ENCODE measurements at regions not wholly inside any gene's neighbourhood (a gene's known extent, or its start where the extent isn't known, plus 50 kb on each side); places are given as distances from the start of the nearest gene placed in this dataset.

- Histone ChIP-seq H3K4me3 (ENCODE audit: low read depth, low read length) (no peak overlapping the region), H3K9me3 (no peaks in the 10 kb centered on the region), H3K27me3 (no peaks in the 10 kb centered on the region), H3K36me3 (no peaks in the 10 kb centered on the region), H3K4me1 (no peaks in the 10 kb centered on the region)
- no peak for DNase-seq
- TF ChIP-seq CTCF (IDR thresholded peaks at IDR 0.05; ENCODE audit: low read depth, low read length), result no peak
These were observed 374.6 kb upstream of the USP24 start for GRCh38 chr1:55589671-55590297.

GRCh38 chr1:55588309-55588708, 373.1 kb upstream of the USP24 start:
- Histone ChIP-seq H3K4me3 (ENCODE audit: low read depth, low read length) (no peak overlapping the region), H3K27me3 (no peaks in the 10 kb centered on the region), H3K36me3 (no peaks in the 10 kb centered on the region), H3K9me3 (no peaks in the 10 kb centered on the region), H3K4me1 (no peaks in the 10 kb centered on the region)
- no peak for DNase-seq
- no peak for TF ChIP-seq CTCF (IDR thresholded peaks at IDR 0.05; ENCODE audit: low read depth, low read length)

- Histone ChIP-seq H3K9me3 (no peaks in the 10 kb centered on the region), H3K4me3 (ENCODE audit: low read depth, low read length) (no peak overlapping the region), H3K27me3 (no peaks in the 10 kb centered on the region), H3K36me3 (no peaks in the 10 kb centered on the region), H3K4me1 (no peaks in the 10 kb centered on the region)
- DNase-seq, result no peak
- TF ChIP-seq CTCF (IDR thresholded peaks at IDR 0.05; ENCODE audit: low read depth, low read length), result no peak
These were observed 371.6 kb upstream of the USP24 start for GRCh38 chr1:55586771-55587170.

GRCh38 chr1:55585402-55585792, 370.2 kb upstream of the USP24 start:
- DNase-seq, result no peak
- TF ChIP-seq CTCF (IDR thresholded peaks at IDR 0.05; ENCODE audit: low read depth, low read length), result no peak
- no peaks in the 10 kb centered on the region for H3K27me3 ChIP-seq
- H3K4me3 ChIP-seq (ENCODE audit: low read depth, low read length), result no peak overlapping the region
- H3K36me3 ChIP-seq, result no peaks in the 10 kb centered on the region
- no peaks in the 10 kb centered on the region for H3K9me3 ChIP-seq
- H3K4me1 ChIP-seq, result no peaks in the 10 kb centered on the region

GRCh38 chr1:55584526-55585401, 369.6 kb upstream of the USP24 start:
- TF ChIP-seq CTCF (IDR thresholded peaks at IDR 0.05; ENCODE audit: low read depth, low read length), result no peak
- Histone ChIP-seq H3K9me3 (no peaks in the 10 kb centered on the region), H3K27me3 (no peaks in the 10 kb centered on the region), H3K36me3 (no peaks in the 10 kb centered on the region), H3K4me3 (ENCODE audit: low read depth, low read length) (no peak overlapping the region), H3K4me1 (no peaks in the 10 kb centered on the region)
- DNase-seq, result no peak

GRCh38 chr1:55582084-55582483, 366.9 kb upstream of the USP24 start:
- H3K4me1 ChIP-seq, result no peaks in the 10 kb centered on the region
- no peak for TF ChIP-seq CTCF (IDR thresholded peaks at IDR 0.05; ENCODE audit: low read depth, low read length)
- H3K27me3 ChIP-seq, result no peaks in the 10 kb centered on the region
- no peak overlapping the region for H3K4me3 ChIP-seq (ENCODE audit: low read depth, low read length)
- no peaks in the 10 kb centered on the region for H3K36me3 ChIP-seq
- H3K9me3 ChIP-seq, result no peaks in the 10 kb centered on the region
- no peak for DNase-seq
